GM18505 (cell line): ENCODE measurements at regions not wholly inside any gene's neighbourhood (a gene's known extent, or its start where the extent isn't known, plus 50 kb on each side); places are given as distances from the start of the nearest gene placed in this dataset.
"Not testable (repeated sequence)": the region's sequence is repeated elsewhere in the genome, so short reads cannot be mapped to it uniquely, and the experiment has no call there.

Experiments
- ATAC-seq: cut with Tn5 transposase; IDR thresholded peaks from one replicate; pipeline ENCODE4 v1.9.1; 2021; ENCODE audit not compliant: unreplicated experiment
- POLR2A ChIP-seq: IDR thresholded peaks from 4 replicates; pipeline ENCODE4 v1.6.1; 2011; ENCODE audit warnings: borderline replicate concordance; ENCODE audit not compliant: insufficient read depth, insufficient read length; ENCODE audit errors: extremely low read depth

DNA sequence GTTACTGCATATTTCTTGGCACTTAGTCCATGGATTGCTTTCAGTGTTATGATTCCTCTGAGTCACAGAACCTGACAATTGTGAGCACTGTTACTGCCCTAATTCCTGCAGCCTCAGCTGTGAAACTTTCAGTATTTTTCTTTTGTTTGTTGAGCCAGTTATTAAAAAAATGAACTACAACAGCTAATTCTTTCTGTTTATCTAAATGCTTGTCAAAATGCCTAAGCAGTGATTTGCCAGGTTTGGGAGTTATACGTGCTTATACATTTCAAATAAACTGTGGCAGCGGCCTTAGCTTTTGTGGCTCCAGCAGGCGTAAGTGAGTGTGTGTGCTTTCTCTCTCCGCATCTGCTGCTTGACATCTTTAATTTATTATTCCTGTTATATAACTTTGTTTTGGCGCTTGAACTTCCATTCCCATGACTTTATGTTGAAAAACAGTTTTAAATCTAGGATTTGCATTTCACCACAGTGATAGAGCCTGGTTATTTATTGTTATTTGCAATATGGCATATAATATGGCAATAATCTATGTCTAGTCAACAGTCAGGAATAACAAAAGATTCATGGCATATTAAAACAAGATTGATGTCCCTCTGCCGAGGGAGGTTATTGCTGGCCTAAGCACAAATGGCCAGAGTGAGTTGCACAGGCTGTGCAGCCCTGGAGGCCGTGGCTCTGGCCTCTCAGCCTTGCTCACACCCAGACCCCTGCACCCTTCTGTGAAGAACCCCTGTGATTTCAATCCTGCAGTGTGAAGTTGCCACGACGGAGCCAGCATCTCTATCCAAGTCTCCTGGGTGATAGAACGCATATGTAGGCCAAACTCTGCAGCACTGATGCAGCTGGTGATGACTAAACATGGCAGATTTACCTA, 303.4 kb downstream of the THBS2 start:
- ATAC-seq, result no peak
- no peak for TF ChIP-seq POLR2A

DNA sequence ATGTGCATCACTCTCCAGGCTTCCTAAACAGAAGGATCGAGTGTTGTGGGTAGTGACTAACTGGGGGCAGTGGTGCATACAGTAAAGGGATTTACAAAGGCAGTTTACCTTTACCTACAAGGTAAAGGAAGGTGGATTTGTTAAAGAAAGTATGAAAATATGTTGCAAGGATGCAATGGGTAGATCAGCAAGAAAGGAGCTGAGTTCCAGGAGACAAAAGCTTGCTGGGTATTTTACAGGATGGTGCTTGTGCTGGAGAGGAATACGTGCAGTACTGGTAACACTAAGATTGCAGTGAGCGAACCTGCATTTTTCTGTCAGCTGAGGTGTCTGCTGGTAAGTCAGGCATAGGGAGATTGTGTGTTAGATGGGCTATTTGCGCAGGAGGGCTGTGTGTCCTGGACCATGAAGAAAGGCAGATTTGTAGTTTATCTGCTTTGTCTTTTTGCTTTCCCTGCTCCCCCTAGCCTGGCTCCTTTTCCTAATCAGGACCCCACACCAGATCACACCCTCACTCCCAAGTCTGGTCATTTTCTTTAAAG, 304.6 kb downstream of the THBS2 start:
- ATAC-seq, result no peak
- no peak for TF ChIP-seq POLR2A

DNA sequence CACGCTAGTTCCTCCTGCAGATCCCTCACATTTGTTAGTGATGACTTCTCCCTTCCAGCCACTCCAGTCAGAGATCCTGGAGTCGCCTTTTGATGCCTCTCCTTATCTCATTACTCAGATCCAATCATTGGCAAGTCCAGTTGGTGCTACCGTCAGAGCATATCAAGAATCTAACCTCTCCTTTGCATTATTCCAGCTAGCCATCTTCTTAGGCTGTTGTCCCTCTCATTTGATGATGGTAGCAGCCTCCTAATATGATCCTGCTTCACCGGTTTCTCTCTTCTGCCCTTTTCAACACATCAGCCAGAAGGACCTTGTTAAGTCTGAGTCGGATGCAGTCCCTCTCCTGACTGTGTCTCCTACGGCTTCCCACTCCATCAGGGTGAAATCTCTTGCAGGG, 305.6 kb downstream of the THBS2 start:
- TF ChIP-seq POLR2A, result no peak
- ATAC-seq, result no peak

DNA sequence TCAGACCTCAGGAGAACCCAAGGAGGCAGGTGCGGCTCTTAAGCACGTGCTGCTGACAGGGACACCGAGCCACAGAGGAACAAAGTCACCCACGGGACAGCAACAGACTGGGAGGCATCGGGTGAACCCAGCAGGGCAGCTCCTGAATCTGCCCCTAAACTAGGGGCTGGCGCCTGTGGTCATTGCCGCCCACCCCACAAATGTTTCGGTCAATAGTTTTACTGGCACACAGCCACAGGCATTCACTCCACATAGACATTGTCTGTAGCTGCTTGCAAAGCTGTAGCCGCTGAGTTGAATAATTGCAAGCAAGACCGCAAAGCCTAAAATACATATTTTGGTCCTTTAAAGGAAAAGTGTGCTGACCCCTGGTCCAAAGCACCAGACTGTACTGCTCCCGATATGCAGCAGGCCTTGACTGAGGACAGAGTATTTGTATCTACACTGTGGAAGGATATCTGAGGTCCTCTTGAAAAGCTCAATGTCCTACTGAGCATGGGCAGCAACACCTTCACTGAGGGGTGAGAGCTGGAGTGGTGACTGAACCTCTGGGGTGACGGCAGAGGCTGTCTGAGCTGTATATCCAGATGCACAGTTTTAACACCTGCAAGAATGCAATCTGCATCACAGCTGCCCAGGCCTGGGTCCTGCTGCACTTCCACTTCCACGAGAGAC, 310.3 kb downstream of the THBS2 start:
- no peak for TF ChIP-seq POLR2A

DNA sequence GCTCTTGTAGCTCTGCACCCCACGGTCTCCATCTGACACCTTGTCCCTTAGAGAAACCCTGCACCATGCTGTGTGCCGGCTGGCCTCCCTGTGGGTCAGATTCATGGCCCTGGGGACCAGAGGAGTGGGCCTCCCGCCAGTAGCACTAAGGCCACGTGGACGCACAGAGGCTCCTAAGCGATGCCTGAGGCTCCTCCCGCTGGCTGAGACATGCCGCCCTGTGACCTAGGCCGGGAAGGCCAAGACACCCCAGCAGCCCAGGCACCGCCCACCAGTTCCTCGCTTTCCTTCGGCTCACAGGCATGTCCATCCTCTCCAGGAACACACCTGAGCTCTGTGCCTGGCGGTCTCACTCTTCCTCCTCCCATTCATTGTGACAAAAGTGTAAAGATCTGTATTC, 311.0 kb downstream of the THBS2 start:
- ATAC-seq, result no peak
- TF ChIP-seq POLR2A, result no peak

More for the DNA sequence above, 310.3 kb downstream of the THBS2 start:
- no peak for ATAC-seq

DNA sequence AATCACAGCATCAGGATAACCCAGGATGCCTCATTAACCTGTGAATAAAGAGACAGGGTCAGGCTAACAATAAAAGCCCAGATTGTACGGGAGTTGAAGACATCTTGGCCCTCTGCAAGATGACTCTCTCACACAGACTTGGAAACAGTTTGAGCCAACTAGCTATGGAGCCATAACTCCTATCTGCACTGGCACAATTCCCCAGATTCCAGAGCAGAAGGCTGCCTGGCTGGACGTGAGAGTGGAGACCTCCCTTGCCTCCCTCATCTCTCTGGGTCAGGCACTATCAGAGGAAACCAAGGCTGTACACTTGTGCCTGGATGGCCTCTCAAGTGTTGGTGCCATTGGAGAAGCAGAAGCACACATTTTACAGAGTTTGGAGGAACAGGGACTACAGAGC, 312.6 kb downstream of the THBS2 start:
- ATAC-seq, result no peak
- TF ChIP-seq POLR2A, result no peak

DNA sequence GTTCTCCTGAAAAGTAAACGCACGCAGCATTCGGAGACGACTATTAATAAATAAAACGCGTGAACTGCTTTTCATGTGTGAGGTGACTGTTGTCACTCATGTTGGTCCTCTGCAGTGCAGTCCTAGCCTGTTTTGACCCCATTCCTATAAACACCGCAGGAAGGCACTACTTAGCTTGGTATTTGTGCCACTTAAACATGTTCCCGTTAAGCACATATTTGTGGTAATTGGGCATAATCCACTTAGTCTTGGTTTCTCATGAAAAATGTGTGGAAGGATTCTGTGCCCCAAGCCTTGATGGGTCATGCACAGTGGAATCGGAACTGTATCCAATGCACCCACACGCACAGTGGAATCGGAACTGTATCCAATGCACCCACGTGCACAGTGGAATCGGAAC, 313.9 kb downstream of the THBS2 start:
- ATAC-seq, result no peak
- TF ChIP-seq POLR2A, result no peak

DNA sequence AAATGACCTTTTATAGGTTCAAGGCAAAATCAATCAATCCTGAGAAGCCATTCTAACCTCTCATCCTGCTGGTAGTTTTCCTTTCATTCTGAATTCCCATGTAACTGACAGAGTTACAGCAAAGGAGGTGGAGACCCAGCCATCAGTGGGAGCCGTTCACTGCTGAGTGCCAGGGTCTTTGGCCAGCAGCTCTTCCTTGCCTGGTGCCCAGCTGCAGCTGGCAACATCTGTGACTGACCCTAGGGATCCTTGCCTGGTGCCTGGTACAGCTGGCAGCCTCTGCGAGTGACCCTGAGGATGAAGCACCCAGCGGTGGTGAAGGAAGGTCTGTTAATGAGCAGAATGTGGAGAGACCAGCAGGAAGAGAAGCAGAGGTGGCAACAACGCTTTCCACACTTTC, 314.6 kb downstream of the THBS2 start:
- no peak for TF ChIP-seq POLR2A
- no peak for ATAC-seq

DNA sequence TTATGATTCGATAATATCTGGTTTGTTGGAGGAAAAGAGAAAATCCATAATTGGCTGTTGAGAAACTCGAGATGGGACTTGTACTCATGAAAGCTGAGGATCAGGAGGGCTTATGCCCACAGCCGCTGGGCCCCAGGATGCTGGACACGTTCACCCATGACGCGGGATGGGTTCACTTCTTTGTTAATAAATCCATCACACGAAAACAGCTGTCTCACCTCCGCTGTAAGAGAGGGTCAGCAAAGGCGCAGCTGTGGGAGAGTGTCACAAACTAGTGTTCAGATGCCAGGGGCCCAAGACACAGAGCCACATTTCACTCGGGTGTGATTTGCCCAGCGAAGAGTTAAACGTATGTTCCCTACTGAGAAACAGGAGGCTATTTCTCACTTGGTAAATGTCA, 315.1 kb downstream of the THBS2 start:
- no peak for ATAC-seq
- TF ChIP-seq POLR2A, result no peak

DNA sequence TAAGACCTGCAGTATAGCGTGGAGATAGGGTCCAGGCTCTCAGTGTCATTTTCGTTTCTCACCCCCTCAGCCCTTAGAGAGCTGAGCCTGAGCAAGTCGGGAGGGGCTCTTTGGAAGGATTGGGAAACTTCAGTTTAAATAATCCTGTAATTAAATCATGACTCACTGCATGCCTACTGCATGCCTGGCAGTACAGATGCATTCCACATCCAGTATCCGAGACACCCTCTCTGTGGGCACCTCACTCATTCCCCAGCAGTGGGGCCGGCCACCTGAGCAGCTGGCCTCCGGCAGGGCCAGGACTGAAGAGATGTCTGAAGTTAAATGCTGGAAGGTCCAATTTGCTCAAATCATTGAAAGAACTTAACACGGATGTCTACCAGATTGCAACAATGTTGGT, 316.6 kb downstream of the THBS2 start:
- TF ChIP-seq POLR2A, result no peak
- no peak for ATAC-seq

DNA sequence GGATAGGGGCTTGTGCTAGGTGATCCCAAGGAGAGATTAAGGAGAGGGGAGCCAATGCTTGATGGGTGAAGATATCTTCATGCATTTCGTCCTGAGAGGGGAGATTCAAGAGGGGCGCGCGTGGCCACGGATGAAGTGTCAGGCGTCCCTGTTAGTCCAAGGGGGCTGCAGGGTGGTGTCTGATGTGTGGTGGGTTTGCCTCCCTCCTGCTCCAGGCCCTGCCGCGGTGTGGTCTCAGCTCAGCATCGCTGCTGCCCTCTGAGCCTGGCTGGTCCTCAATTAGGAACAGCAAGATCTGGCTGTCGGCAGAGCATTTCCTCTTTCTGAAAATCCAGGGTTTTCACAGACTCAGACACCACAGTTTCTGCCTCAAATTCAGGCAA, 318.0 kb downstream of the THBS2 start:
- no peak for ATAC-seq
- no peak for TF ChIP-seq POLR2A

DNA sequence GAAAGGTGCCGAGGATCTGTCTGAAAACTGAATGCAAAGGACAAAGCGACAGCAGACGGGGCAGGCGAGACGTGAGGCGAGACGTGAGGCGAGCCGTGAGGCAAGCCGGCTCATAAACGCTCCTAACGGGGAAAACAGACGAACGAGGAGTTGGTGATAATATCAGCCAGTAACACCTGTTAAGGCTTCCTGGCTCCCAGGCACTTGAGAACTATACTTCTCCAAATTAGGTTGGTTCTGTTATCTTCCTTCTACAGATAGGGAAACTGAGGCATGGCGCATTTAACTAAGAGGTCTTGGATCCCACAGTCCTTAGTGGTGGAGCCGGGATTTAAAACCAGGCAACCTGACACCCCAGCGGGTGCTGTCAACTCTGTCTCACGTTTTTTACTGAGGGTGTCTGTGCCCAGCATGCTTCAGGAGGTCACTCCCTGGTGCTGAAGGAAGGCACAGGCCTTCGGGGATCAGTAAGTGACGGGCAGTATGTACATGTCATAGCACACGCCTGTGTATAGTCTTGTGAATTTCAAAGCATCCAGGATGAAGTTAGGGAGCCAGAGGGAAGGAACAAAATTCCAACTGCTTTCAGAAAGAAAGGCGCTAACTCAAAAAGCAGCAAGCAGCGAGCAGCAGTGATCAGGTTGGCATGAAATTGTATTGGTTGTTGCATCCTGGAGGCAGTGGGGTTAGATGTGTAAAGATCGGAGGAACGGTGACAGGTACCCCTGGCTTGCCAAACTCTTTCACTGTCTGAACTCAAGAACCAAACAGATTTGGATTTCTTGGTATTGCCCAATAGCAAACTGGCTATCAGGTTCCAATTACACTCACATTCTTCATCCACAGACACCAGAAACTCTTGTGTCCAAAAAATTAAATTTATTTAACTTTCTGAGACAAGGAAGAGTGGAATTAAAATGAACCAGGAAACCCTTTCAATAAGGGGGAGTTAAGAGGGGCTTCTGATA, 318.7 kb downstream of the THBS2 start:
- no peak for ATAC-seq
- no peak for TF ChIP-seq POLR2A

DNA sequence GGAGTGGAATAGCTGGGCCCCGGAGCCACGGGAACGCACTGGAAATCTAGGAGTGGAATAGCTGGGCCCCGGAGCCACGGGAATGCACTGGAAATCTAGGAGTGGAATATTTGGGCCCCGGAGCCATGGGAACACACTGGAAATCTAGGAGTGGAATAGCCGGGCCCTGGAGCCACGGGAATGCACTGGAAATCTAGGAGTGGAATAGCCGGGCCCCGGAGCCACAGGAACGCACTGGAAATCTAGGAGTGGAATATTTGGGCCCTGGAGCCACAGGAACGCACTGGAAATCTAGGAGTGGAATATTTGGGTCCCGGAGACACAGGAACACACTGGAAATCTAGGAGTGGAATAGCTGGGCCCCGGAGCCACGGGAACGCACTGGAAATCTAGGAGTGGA, 321.5 kb downstream of the THBS2 start:
- ATAC-seq, result not testable (repeated sequence)

DNA sequence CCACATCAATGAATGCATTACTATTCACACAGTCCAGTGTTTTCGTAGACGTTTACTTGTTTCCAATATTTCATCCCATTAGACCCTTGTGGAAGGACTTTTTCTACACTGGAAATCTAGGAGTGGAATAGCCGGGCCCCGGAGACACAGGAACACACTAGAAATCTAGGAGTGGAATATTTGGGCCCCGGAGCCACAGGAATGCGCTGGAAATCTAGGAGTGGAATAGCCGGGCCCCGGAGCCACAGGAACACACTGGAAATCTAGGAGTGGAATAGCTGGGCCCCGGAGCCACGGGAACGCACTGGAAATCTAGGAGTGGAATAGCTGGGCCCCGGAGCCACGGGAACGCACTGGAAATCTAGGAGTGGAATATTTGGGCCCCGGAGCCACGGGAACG, 322.6 kb downstream of the THBS2 start:
- not testable (repeated sequence) for ATAC-seq
